ENCODE measurements at regions not wholly inside any gene's neighbourhood (a gene's known extent, or its start where the extent isn't known, plus 50 kb on each side); places are given as distances from the start of the nearest gene placed in this dataset.

DNA sequence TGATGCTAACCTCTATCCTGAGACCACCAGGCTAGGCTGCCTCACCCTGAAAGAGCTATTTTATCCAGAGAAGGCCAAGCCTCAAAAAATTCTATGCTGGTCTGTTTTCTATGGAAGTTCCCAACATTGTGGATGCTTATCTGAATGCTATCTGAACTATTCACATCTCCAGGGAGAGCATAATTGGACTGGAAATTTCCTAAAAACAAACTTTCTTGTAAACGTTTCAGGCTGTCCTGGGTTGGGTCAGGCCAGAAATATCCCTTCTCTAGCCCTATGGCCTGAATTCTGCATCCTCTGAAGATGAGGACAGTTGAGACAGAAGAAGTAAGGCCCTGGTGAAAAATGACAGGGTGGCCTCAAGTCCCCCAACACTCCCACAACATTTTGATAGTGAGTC lies 706.4 kb upstream of the NR2F2 start:
- TF ChIP-seq CTCF (IDR thresholded peaks at IDR 0.05): no peak
- TF ChIP-seq POLR2A (IDR thresholded peaks at IDR 0.05): no peak
